ENCODE measurements at regions not wholly inside any gene's neighbourhood (a gene's known extent, or its start where the extent isn't known, plus 50 kb on each side); places are given as distances from the start of the nearest gene placed in this dataset.

- Histone ChIP-seq H3K4me1 (no peaks in the 10 kb centered on the region), H3K4me3 (no peak overlapping the region)
- WGBS, 2 donors (ENCODE audit: low coverage in 1 of 2), result 37 to 54% methylated on average over 4 of the region's 4 CpGs
These were observed 56.9 kb upstream of the TOP3B start for GRCh38 chr22:22039286-22040074.

GRCh38 chr22:22038178-22038880 lies 55.7 kb upstream of the TOP3B start:
- no peak overlapping the region for H3K4me3 ChIP-seq
- no peak overlapping the region for H3K27ac ChIP-seq
- TF ChIP-seq POLR2A (IDR thresholded peaks at IDR 0.05) (no peak), CTCF (IDR thresholded peaks at IDR 0.05) (no peak), POLR2AphosphoS5 (IDR thresholded peaks at IDR 0.05) (no peak), EP300 (IDR thresholded peaks at IDR 0.05) (no peak)
- no peaks in the 10 kb centered on the region for H3K4me1 ChIP-seq
- H3K9me3 ChIP-seq, result no peaks in the 10 kb centered on the region
- ATAC-seq, result no peak
- H3K27me3 ChIP-seq, result no peaks in the 10 kb centered on the region
- WGBS, 2 donors (ENCODE audit: low coverage in 1 of 2), result 83 to 100% methylated on average over 1 of the region's 1 CpG
- no peaks in the 10 kb centered on the region for H3K36me3 ChIP-seq

More at GRCh38 chr22:22039286-22040074, 56.9 kb upstream of the TOP3B start:
- Histone ChIP-seq H3K27ac (no peak overlapping the region), H3K27me3 (no peaks in the 10 kb centered on the region), H3K36me3 (no peaks in the 10 kb centered on the region), H3K9me3 (no peaks in the 10 kb centered on the region)
- TF ChIP-seq CTCF (IDR thresholded peaks at IDR 0.05) (no peak), POLR2AphosphoS5 (IDR thresholded peaks at IDR 0.05) (no peak), EP300 (IDR thresholded peaks at IDR 0.05) (no peak), POLR2A (IDR thresholded peaks at IDR 0.05) (no peak)
- no peak for ATAC-seq

GRCh38 chr22:22037740-22038139 lies 55.2 kb upstream of the TOP3B start:
- H3K36me3 ChIP-seq, result no peaks in the 10 kb centered on the region
- no peak overlapping the region for H3K4me3 ChIP-seq
- no peaks in the 10 kb centered on the region for H3K9me3 ChIP-seq
- no peaks in the 10 kb centered on the region for H3K27me3 ChIP-seq
- H3K27ac ChIP-seq, result no peak overlapping the region
- 100% methylated on average over 1 of the region's 1 CpG for WGBS, 2 donors (ENCODE audit: low coverage in 1 of 2)
- ATAC-seq, result no peak
- H3K4me1 ChIP-seq, result no peaks in the 10 kb centered on the region
- TF ChIP-seq CTCF (IDR thresholded peaks at IDR 0.05), result no peak
- no peak for TF ChIP-seq POLR2AphosphoS5 (IDR thresholded peaks at IDR 0.05)
- TF ChIP-seq POLR2A (IDR thresholded peaks at IDR 0.05), result no peak
- TF ChIP-seq EP300 (IDR thresholded peaks at IDR 0.05), result no peak

- no peaks in the 10 kb centered on the region for H3K36me3 ChIP-seq
- no peaks in the 10 kb centered on the region for H3K9me3 ChIP-seq
- no peaks in the 10 kb centered on the region for H3K4me1 ChIP-seq
- no peaks in the 10 kb centered on the region for H3K27me3 ChIP-seq
- no peak overlapping the region for H3K4me3 ChIP-seq
- H3K27ac ChIP-seq, result no peak overlapping the region
- no peak for ATAC-seq
- TF ChIP-seq EP300 (IDR thresholded peaks at IDR 0.05), result no peak
- no peak for TF ChIP-seq POLR2A (IDR thresholded peaks at IDR 0.05)
- TF ChIP-seq POLR2AphosphoS5 (IDR thresholded peaks at IDR 0.05), result no peak
- TF ChIP-seq CTCF (IDR thresholded peaks at IDR 0.05), result no peak
These were observed 54.6 kb upstream of the TOP3B start for GRCh38 chr22:22037229-22037628.

GRCh38 chr22:22036588-22036987 lies 54.0 kb upstream of the TOP3B start:
- Histone ChIP-seq H3K27ac (no peak overlapping the region), H3K4me3 (no peak overlapping the region), H3K9me3 (no peaks in the 10 kb centered on the region), H3K36me3 (no peaks in the 10 kb centered on the region), H3K27me3 (no peaks in the 10 kb centered on the region), H3K4me1 (peaks cover 0 to 3% (median 0%) of the 10 kb centered on the region in 3 donors)
- WGBS, 2 donors (ENCODE audit: low coverage in 1 of 2), result 60 to 83% methylated on average over 1 of the region's 3 CpGs
- no peak for ATAC-seq
- TF ChIP-seq POLR2AphosphoS5 (IDR thresholded peaks at IDR 0.05), result no peak
- TF ChIP-seq POLR2A (IDR thresholded peaks at IDR 0.05), result no peak
- TF ChIP-seq CTCF (IDR thresholded peaks at IDR 0.05), result no peak
- TF ChIP-seq EP300 (IDR thresholded peaks at IDR 0.05), result no peak
